HFF-Myc (cell line): ENCODE measurements at regions not wholly inside any gene's neighbourhood (a gene's known extent, or its start where the extent isn't known, plus 50 kb on each side); places are given as distances from the start of the nearest gene placed in this dataset.

Experiments
- DNase-seq: peaks from one replicate; pipeline ENCODE4 v3.0.0-alpha.2; 2011; ENCODE audit warnings: low read depth; ENCODE audit errors: extremely low read depth
- H3K4me3 ChIP-seq: replicated peaks from 2 replicates; pipeline ENCODE4 v1.5.1; 2011; ENCODE audit warnings: low read depth, mild to moderate bottlenecking, control low read depth, low read length
- TF ChIP-seq, protein P1 (sequence below): IDR thresholded peaks from 2 replicates; pipeline ENCODE4 v1.5.1; 2012; ENCODE audit warnings: mild to moderate bottlenecking, low read depth, low read length, control low read depth; ENCODE audit errors: missing control alignments

GRCh38 chr11:41947392-41947791 lies 487.9 kb upstream of the LRRC4C start:
- no peak for DNase-seq
- TF ChIP-seq, protein P1, sequence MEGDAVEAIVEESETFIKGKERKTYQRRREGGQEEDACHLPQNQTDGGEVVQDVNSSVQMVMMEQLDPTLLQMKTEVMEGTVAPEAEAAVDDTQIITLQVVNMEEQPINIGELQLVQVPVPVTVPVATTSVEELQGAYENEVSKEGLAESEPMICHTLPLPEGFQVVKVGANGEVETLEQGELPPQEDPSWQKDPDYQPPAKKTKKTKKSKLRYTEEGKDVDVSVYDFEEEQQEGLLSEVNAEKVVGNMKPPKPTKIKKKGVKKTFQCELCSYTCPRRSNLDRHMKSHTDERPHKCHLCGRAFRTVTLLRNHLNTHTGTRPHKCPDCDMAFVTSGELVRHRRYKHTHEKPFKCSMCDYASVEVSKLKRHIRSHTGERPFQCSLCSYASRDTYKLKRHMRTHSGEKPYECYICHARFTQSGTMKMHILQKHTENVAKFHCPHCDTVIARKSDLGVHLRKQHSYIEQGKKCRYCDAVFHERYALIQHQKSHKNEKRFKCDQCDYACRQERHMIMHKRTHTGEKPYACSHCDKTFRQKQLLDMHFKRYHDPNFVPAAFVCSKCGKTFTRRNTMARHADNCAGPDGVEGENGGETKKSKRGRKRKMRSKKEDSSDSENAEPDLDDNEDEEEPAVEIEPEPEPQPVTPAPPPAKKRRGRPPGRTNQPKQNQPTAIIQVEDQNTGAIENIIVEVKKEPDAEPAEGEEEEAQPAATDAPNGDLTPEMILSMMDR = no peak
- H3K4me3 ChIP-seq = no peak overlapping the region

DNA sequence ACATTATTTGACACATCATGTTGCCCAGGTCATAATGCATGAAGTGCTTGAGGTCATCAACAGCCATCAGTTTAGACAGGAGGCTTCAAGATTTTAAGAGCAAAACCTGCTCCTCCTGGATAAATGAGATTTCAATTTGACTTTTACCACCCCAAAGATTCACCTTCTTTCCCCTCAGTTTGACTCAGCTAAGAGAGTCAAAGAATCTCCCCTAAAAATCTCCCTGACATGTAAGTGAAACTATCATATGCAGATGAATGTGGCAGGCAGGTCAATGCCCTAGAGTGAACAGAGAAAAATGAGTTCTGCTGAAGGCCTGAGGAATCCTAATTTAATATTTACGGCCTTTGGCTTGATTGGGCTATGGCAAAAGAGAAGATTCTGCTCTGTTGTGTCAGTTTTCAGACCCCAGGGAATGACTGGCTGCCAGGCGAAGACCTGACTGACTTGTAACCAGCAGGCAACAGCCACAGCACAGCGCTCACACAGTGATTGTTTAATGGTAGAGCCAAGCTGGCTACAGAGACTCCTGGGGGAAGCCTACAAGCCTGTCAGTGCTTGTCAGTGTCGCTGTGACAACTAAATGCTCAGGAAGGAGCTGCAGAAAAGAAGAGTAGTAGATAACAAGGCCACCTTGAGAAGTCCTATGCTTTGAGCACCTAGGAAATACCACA lies 491.2 kb upstream of the LRRC4C start:
- DNase-seq = no peak
- TF ChIP-seq, protein P1 = no peak
- H3K4me3 ChIP-seq = no peak overlapping the region

- DNase-seq = no peak
- TF ChIP-seq, protein P1 = no peak
- no peak overlapping the region for H3K4me3 ChIP-seq
Measured at GRCh38 chr11:41954034-41954433, 494.6 kb upstream of the LRRC4C start.

GRCh38 chr11:41955066-41955465 lies 495.6 kb upstream of the LRRC4C start:
- no peak for DNase-seq
- H3K4me3 ChIP-seq = no peak overlapping the region
- TF ChIP-seq, protein P1 = no peak

GRCh38 chr11:41955635-41956400 lies 496.4 kb upstream of the LRRC4C start:
- no peak for DNase-seq
- TF ChIP-seq, protein P1 = no peak
- no peak overlapping the region for H3K4me3 ChIP-seq

GRCh38 chr11:41963406-41963805 lies 504.0 kb upstream of the LRRC4C start:
- H3K4me3 ChIP-seq = no peak overlapping the region
- TF ChIP-seq, protein P1 = no peak
- no peak for DNase-seq
